WTC11 (cell line): ENCODE measurements at regions not wholly inside any gene's neighbourhood (a gene's known extent, or its start where the extent isn't known, plus 50 kb on each side); places are given as distances from the start of the nearest gene placed in this dataset.

ENCODE experiments used
- CREM ChIP-seq: sonication (generic); formaldehyde crosslinking; IDR thresholded peaks from 2 replicates; pipeline ENCODE4 v1.8.1; 2022; ENCODE audit warnings: mild to moderate bottlenecking, missing genetic modification reagents, moderate library complexity
- ZBTB21 ChIP-seq: sonication (generic); formaldehyde crosslinking; IDR thresholded peaks from 2 replicates; pipeline ENCODE4 v1.8.1; 2023; ENCODE audit warnings: mild to moderate bottlenecking, missing genetic modification reagents, borderline replicate concordance
- TF ChIP-seq, protein P1 (sequence below): sonication (generic); formaldehyde crosslinking; IDR thresholded peaks from 2 replicates; pipeline ENCODE4 v1.8.1; 2023; ENCODE audit warnings: mild to moderate bottlenecking, missing genetic modification reagents, moderate library complexity
- TF ChIP-seq, protein P2 (sequence below): fragments of 200-600 bp; IDR thresholded peaks from 2 replicates; pipeline ENCODE4 v1.8.0; 2022; ENCODE audit warnings: antibody characterized with exemption
- TF ChIP-seq, protein P3 (sequence below): sonication (generic); formaldehyde crosslinking; conservative IDR thresholded peaks from 2 replicates; pipeline ENCODE4 v1.8.1; 2022; ENCODE audit warnings: mild to moderate bottlenecking, missing genetic modification reagents

DNA sequence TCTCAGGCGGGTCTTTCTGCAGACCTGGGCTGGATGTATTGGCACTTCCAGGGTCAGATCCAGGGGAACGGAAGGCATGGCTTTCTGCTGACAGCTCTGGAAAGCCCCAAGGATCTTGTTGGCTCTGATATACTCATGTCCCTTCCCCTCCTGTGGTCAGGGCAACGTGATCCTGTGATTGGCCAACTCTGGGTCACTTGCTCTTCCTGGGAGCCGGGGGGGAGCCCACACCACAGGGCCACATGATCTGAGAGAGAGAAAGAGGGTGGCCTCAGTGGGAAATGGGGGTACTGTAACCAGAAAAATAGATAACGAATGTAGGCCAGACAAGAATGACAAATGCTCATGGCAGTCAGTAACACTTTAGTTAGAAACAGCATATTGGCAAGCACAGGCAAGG, 223.0 kb downstream of the NFATC2 start:
- TF ChIP-seq, protein P1, sequence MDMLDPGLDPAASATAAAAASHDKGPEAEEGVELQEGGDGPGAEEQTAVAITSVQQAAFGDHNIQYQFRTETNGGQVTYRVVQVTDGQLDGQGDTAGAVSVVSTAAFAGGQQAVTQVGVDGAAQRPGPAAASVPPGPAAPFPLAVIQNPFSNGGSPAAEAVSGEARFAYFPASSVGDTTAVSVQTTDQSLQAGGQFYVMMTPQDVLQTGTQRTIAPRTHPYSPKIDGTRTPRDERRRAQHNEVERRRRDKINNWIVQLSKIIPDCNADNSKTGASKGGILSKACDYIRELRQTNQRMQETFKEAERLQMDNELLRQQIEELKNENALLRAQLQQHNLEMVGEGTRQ (CRISPR knock-in tag), result no peak
- TF ChIP-seq, protein P2, sequence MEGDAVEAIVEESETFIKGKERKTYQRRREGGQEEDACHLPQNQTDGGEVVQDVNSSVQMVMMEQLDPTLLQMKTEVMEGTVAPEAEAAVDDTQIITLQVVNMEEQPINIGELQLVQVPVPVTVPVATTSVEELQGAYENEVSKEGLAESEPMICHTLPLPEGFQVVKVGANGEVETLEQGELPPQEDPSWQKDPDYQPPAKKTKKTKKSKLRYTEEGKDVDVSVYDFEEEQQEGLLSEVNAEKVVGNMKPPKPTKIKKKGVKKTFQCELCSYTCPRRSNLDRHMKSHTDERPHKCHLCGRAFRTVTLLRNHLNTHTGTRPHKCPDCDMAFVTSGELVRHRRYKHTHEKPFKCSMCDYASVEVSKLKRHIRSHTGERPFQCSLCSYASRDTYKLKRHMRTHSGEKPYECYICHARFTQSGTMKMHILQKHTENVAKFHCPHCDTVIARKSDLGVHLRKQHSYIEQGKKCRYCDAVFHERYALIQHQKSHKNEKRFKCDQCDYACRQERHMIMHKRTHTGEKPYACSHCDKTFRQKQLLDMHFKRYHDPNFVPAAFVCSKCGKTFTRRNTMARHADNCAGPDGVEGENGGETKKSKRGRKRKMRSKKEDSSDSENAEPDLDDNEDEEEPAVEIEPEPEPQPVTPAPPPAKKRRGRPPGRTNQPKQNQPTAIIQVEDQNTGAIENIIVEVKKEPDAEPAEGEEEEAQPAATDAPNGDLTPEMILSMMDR, result no peak
- no peak for TF ChIP-seq ZBTB21
- TF ChIP-seq, protein P3, sequence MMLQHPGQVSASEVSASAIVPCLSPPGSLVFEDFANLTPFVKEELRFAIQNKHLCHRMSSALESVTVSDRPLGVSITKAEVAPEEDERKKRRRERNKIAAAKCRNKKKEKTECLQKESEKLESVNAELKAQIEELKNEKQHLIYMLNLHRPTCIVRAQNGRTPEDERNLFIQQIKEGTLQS (CRISPR knock-in tag), result no peak
- no peak for TF ChIP-seq CREM (CRISPR knock-in tag)
